Peyer's patch (tissue), 4 donors: ENCODE measurements at regions not wholly inside any gene's neighbourhood (a gene's known extent, or its start where the extent isn't known, plus 50 kb on each side); places are given as distances from the start of the nearest gene placed in this dataset.

Source experiments
- DNase-seq, 3 donors: peaks; one replicate each; pipeline ENCODE4 v3.0.0-alpha.2; 2017 to 2019
- H3K27ac ChIP-seq, 4 donors: fragments of 200-600 bp; sonication (generic); one replicate each; pipeline ENCODE4 v1.5.1; 2016 to 2019
- H3K27me3 ChIP-seq, 2 donors: fragments of 200-600 bp; sonication (generic); one replicate each; pipeline ENCODE4 v1.5.1; 2019
- H3K36me3 ChIP-seq, 3 donors: fragments of 200-600 bp; sonication (generic); one replicate each; pipeline ENCODE4 v1.5.1; 2016 to 2019
- H3K4me1 ChIP-seq, 4 donors: fragments of 200-600 bp; sonication (generic); one replicate each; pipeline ENCODE4 v1.5.1; 2016 to 2019
- H3K4me3 ChIP-seq, 4 donors: fragments of 200-600 bp; sonication (generic); 1 replicate in 3 of 4; 2 replicates in 1 of 4; pipeline ENCODE4 v1.5.1; 2016 to 2019; ENCODE audit warnings: mild to moderate bottlenecking in 1 of 4
- H3K9me3 ChIP-seq, 4 donors: fragments of 200-600 bp; sonication (generic); one replicate each; pipeline ENCODE4 v1.5.1; 2016 to 2019; ENCODE audit warnings: mild to moderate bottlenecking in 1 of 4
- CTCF ChIP-seq, 6 experiments: fragments of 450-650 bp in 4 of 6; fragments of 200-600 bp in 2 of 6; sonication (generic) in 1 of 6; IDR thresholded peaks; one replicate each; pipeline ENCODE4 v1.5.1; 2017 to 2019; ENCODE audit warnings: antibody characterized with exemption in 6 of 6, mild to moderate bottlenecking in 3 of 6, moderate library complexity in 1 of 6
- POLR2A ChIP-seq, 2 donors: fragments of 450-650 bp; IDR thresholded peaks; one replicate each; pipeline ENCODE4 v1.5.1; 2017; ENCODE audit warnings: antibody characterized with exemption in 2 of 2, mild to moderate bottlenecking in 2 of 2, moderate library complexity in 2 of 2

GRCh38 chr5:171637811-171638210 lies 147.8 kb upstream of the SMIM23 start:
- Histone ChIP-seq H3K27me3 (no peaks in the 10 kb centered on the region), H3K4me1 (no peaks in the 10 kb centered on the region), H3K27ac (no peak overlapping the region), H3K4me3 (no peak overlapping the region), H3K36me3 (no peaks in the 10 kb centered on the region), H3K9me3 (no peaks in the 10 kb centered on the region)
- TF ChIP-seq CTCF (IDR thresholded peaks at IDR 0.05) (no peak), POLR2A (IDR thresholded peaks at IDR 0.05) (no peak)
- DNase-seq: no peak

GRCh38 chr5:171639205-171639621 lies 146.4 kb upstream of the SMIM23 start:
- no peak for TF ChIP-seq CTCF (IDR thresholded peaks at IDR 0.05)
- no peak for TF ChIP-seq POLR2A (IDR thresholded peaks at IDR 0.05)
- no peak overlapping the region for H3K4me3 ChIP-seq
- no peak for DNase-seq
- H3K9me3 ChIP-seq: no peaks in the 10 kb centered on the region
- no peaks in the 10 kb centered on the region for H3K4me1 ChIP-seq
- H3K36me3 ChIP-seq: no peaks in the 10 kb centered on the region
- no peaks in the 10 kb centered on the region for H3K27me3 ChIP-seq
- H3K27ac ChIP-seq: no peak overlapping the region

- Histone ChIP-seq H3K4me1 (no peaks in the 10 kb centered on the region), H3K4me3 (no peak overlapping the region), H3K36me3 (no peaks in the 10 kb centered on the region), H3K27me3 (no peaks in the 10 kb centered on the region), H3K9me3 (no peaks in the 10 kb centered on the region), H3K27ac (no peak overlapping the region)
- DNase-seq: no peak
- TF ChIP-seq CTCF (IDR thresholded peaks at IDR 0.05): no peak
- no peak for TF ChIP-seq POLR2A (IDR thresholded peaks at IDR 0.05)
Measured at GRCh38 chr5:171639966-171640365, 145.7 kb upstream of the SMIM23 start.

GRCh38 chr5:171640480-171640879 lies 145.1 kb upstream of the SMIM23 start:
- Histone ChIP-seq H3K4me1 (no peaks in the 10 kb centered on the region), H3K9me3 (no peaks in the 10 kb centered on the region), H3K36me3 (no peaks in the 10 kb centered on the region), H3K27ac (no peak overlapping the region), H3K4me3 (no peak overlapping the region), H3K27me3 (no peaks in the 10 kb centered on the region)
- no peak for DNase-seq
- no peak for TF ChIP-seq CTCF (IDR thresholded peaks at IDR 0.05)
- no peak for TF ChIP-seq POLR2A (IDR thresholded peaks at IDR 0.05)

GRCh38 chr5:171641891-171642290 lies 143.7 kb upstream of the SMIM23 start:
- no peak for TF ChIP-seq POLR2A (IDR thresholded peaks at IDR 0.05)
- no peak for TF ChIP-seq CTCF (IDR thresholded peaks at IDR 0.05)
- no peak for DNase-seq
- H3K9me3 ChIP-seq: no peaks in the 10 kb centered on the region
- no peaks in the 10 kb centered on the region for H3K4me1 ChIP-seq
- no peaks in the 10 kb centered on the region for H3K27me3 ChIP-seq
- H3K27ac ChIP-seq: no peak overlapping the region
- no peaks in the 10 kb centered on the region for H3K36me3 ChIP-seq
- H3K4me3 ChIP-seq: no peak overlapping the region

- Histone ChIP-seq H3K4me3 (no peak overlapping the region), H3K27me3 (no peaks in the 10 kb centered on the region), H3K27ac (no peak overlapping the region), H3K36me3 (no peaks in the 10 kb centered on the region), H3K4me1 (no peaks in the 10 kb centered on the region), H3K9me3 (no peaks in the 10 kb centered on the region)
- no peak for TF ChIP-seq POLR2A (IDR thresholded peaks at IDR 0.05)
- DNase-seq: no peak
Measured at GRCh38 chr5:171642894-171643293, 142.7 kb upstream of the SMIM23 start.
